ENCODE measurements at regions not wholly inside any gene's neighbourhood (a gene's known extent, or its start where the extent isn't known, plus 50 kb on each side); places are given as distances from the start of the nearest gene placed in this dataset.

DNA sequence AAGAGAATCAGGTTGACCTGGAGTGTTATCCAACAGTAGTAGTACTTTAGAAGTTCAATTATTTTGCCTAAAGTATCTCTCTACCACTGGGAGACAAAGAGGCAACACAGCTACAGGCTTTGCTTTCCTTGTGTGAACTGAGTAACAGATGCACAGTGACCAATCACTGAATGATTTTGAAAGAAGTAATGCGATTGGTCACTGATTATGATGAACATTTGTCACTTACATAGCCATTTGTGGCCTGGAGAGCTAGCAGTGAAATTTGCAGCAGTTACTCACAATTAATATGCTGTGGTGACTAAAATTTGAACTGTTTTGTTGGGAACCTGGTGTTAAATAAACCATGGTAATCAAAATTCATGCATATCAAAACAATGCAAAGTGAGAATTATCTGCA, 508.7 kb upstream of the DIPK2B start:
- CTCF ChIA-PET = no interaction called here
- DNase-seq = no peak
- Mint-ChIP-seq H3K27me3 (no peaks in the 10 kb centered on the region), H3K4me3 (no peak overlapping the region), H3K4me1 (peaks cover 17% of the 10 kb centered on the region), H3K27ac (no peak overlapping the region), H3K9me3 (no peaks in the 10 kb centered on the region), H3K36me3 (no peaks in the 10 kb centered on the region)

DNA sequence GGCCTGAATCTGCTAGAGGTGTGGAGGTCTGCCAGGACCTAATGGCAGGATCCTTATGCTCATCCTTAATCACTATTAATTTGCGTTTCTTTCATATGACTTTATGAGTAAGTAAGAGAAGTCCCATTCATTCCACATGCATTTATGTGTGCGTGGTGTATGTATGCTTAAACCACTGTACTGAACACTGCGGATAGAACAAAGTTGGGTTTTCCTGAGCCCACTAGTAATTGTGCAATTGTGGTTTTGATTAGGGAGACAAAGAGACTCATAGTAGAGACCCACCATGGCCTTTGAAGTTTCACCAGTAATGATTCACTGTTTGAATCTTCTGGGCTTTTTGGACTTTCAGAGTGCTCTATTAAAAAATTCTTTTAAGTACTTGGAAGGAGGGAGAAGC, 498.5 kb upstream of the DIPK2B start:
- H3K27ac Mint-ChIP-seq = no peak overlapping the region
- H3K9me3 Mint-ChIP-seq = peaks cover 2% of the 10 kb centered on the region
- H3K36me3 Mint-ChIP-seq = no peaks in the 10 kb centered on the region
- H3K4me3 Mint-ChIP-seq = no peak overlapping the region
- no peaks in the 10 kb centered on the region for H3K4me1 Mint-ChIP-seq
- no peak for DNase-seq
- CTCF ChIA-PET = no interaction called here
- no peaks in the 10 kb centered on the region for H3K27me3 Mint-ChIP-seq

DNA sequence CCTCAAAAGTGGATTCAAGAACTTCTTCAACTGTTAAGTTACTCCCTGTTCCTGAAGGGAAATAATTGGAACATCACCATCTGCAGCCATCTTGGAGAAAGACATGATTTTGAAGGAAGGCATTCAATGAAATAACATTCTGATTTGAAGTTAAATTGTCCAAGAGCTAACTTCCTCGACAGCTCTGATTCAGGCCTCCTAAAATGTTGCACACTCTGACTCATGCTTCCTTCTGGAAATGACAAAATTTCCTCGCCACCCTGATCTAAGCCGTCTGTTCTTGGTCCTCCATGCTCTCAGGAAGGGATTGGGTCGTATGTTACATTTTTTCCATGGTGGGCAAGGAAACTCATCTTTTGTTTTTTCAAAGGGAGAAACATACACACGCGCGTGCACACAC, 496.9 kb upstream of the DIPK2B start:
- Mint-ChIP-seq H3K9me3 (peaks cover 2% of the 10 kb centered on the region), H3K4me1 (no peaks in the 10 kb centered on the region), H3K27ac (no peak overlapping the region), H3K36me3 (no peaks in the 10 kb centered on the region), H3K27me3 (no peaks in the 10 kb centered on the region), H3K4me3 (no peak overlapping the region)
- no peak for DNase-seq
- CTCF ChIA-PET = no interaction called here

DNA sequence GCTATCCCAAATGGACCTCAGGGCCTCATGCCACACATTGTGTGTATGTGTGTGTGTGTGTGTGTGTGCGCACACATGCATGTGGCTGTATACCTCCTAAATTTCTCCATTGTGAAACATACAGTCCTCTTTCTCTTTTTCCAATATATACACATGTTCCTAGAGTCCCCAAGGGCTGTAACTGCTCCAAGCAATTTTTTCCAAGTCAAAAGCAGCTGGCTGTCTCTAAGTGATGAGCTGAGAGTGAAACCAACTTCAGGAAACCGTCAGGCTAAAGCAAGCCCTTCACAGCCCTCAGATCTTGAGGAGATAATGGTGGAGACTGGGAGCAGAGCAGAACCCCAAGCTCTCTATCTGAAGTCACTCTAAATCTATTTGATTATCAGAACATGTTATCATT, 496.1 kb upstream of the DIPK2B start:
- no peak for DNase-seq
- CTCF ChIA-PET = no interaction called here
- Mint-ChIP-seq H3K36me3 (no peaks in the 10 kb centered on the region), H3K4me3 (no peak overlapping the region), H3K9me3 (peaks cover 2% of the 10 kb centered on the region), H3K27ac (no peak overlapping the region), H3K4me1 (no peaks in the 10 kb centered on the region), H3K27me3 (no peaks in the 10 kb centered on the region)

DNA sequence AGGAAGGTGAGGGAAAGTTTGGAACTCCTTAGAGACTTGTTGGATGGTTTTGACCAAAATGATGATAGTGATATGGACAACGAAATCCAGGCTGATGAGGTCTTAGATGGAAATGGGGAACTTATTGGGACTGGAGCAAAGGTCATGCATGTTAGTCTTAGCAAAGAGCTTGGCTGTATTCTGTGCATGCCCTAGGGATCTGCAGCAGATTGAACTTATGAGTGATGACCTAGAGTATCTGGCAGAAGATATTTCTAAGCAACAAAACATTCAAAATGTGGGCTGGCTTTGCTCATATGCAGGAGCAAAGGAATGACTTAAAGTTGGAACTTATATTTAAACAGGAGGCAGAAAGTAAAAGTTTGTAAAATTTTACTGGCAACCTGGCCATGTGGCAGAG, 489.3 kb upstream of the DIPK2B start:
- Mint-ChIP-seq H3K4me3 (no peak overlapping the region), H3K9me3 (no peaks in the 10 kb centered on the region)

DNA sequence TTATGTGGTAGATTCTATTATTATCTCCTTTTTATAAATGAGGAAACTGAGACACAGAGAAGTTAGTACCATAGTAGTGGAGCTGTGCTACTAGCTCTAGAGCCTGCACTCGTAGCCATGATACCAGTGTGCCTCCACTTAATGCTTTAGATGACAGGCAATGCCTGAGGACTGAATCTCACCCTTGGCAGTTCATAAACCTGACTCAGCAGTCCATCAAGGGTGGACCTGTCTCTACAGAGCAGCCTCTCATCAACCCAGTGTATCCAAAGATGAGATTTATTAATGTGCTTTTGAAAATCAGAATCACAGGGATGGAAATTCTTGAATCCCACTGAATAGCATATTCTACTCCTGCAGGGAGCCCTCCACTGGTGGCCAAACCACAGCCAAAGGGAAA, 483.2 kb upstream of the DIPK2B start:
- DNase-seq = no peak
- Mint-ChIP-seq H3K4me3 (no peak overlapping the region), H3K36me3 (no peaks in the 10 kb centered on the region), H3K27ac (no peak overlapping the region), H3K4me1 (no peaks in the 10 kb centered on the region), H3K9me3 (no peaks in the 10 kb centered on the region), H3K27me3 (no peaks in the 10 kb centered on the region)
- CTCF ChIA-PET = no interaction called here

More for the DNA sequence above, 489.3 kb upstream of the DIPK2B start:
- DNase-seq = no peak
- CTCF ChIA-PET = no interaction called here
- Mint-ChIP-seq H3K36me3 (no peaks in the 10 kb centered on the region), H3K27me3 (peaks cover 7% of the 10 kb centered on the region), H3K4me1 (no peaks in the 10 kb centered on the region), H3K27ac (no peak overlapping the region)

DNA sequence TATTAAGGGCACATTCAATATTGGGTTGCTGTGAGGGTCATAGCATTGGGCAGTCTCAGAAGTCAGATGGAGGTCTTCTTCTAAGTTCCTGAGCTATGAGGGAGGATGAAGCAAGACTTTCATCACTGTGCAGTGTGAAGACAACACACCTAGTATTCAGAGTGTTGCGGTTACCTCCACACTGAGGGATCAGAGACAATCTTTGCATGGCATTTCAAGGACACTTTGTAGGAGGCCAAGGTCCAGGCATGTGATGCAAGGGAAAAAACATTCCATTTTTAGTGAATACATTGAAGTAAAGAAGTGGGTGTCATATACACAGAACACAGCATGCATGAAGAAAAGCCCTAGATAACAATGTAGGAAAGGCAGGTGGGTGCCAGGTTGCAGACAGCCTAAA, 481.2 kb upstream of the DIPK2B start:
- Mint-ChIP-seq H3K4me3 (no peak overlapping the region), H3K36me3 (no peaks in the 10 kb centered on the region), H3K9me3 (no peaks in the 10 kb centered on the region), H3K27me3 (no peaks in the 10 kb centered on the region), H3K27ac (no peak overlapping the region), H3K4me1 (no peaks in the 10 kb centered on the region)
- CTCF ChIA-PET = no interaction called here
- DNase-seq = no peak

DNA sequence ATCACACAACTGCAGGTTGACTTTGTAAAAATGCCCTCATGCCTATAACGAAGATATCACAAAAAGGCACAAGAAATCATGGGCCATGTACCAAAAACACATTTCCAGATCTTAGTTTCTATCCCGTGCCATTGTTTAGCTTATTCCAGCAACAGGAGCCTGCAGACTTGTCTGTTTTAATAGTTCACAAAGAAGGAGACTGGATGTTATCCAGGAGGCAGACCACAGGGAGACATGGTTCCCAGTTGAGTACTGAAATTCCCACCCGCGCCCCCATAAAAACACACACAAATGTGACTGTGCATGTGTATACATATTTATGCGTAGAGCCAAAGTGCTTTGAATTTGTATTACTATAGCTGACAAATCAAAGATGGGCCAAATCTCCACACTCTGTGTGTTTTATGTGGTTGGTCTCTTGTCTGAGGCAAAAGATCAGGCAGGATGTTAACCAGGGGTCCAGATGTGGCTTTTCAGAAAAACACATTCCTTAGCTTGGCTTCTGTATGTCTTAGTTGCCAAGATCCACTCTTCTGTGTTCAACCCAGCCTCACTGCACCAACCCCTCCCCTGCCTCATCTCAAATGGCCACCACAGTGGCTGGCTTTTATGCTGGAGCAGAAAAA, 469.2 kb upstream of the DIPK2B start:
- CTCF ChIA-PET = no interaction called here

DNA sequence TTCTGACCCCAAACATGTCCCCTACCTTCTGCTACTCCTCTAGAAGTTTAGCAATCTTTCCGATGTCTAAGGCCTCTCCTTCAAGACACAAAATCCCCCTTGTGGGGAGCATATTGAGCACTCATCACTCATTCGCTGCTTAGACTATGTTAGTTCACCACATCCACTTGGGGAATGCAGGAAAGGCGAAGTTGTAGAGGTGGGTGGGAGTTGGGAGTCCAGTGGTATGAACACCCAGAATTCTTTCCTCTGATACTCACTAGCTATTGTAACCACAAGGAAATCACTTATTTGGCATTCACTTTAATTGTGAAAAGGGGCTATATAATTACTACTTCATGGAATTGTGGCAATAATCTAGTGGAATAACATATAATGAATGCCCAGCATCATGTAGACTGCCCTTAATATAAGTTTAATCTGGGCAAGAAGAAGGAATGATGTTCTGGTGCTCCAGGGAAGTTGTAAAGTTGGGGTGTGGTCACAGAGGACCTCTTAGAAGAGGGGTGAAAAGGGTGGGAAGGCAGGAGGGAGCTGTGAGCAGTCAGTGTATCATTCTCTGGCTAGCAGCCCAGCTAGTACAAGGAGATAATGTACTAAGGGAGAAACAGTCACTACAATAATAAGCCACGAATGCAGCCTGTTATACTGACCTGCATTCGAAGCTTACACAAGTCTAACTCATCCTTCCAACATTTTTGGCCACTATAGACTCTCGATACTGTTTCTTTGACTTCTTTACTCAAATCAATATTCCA, 468.2 kb upstream of the DIPK2B start:
- Mint-ChIP-seq H3K27me3 (no peaks in the 10 kb centered on the region), H3K4me3 (no peak overlapping the region), H3K4me1 (no peaks in the 10 kb centered on the region), H3K9me3 (no peaks in the 10 kb centered on the region), H3K27ac (no peak overlapping the region), H3K36me3 (no peaks in the 10 kb centered on the region)
- CTCF ChIA-PET = no interaction called here
- DNase-seq = no peak

More for the DNA sequence above, 469.2 kb upstream of the DIPK2B start:
- Mint-ChIP-seq H3K4me1 (no peaks in the 10 kb centered on the region), H3K4me3 (no peak overlapping the region), H3K9me3 (peaks cover under 1% of the 10 kb centered on the region), H3K36me3 (no peaks in the 10 kb centered on the region), H3K27ac (no peak overlapping the region), H3K27me3 (no peaks in the 10 kb centered on the region)
- no peak for DNase-seq

DNA sequence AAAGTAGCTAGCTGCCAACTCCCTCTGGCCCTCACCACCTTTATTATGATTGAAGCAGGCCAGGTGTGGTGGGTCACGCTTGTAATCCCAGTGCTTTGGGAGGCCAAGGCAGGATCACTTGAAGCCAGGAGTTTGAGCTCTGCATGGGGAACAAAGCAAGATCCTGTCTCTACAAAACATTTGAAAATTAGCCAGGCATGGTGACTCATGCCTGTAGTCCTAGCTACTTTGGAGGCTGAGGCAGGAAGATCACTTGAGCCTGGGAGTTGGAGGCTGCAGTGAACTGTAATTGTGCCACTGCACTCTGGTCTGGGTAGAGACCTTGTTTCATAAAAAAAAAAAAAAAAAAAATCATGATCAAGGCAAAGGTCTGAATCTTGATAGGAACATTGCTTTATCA, 467.0 kb upstream of the DIPK2B start:
- Mint-ChIP-seq H3K4me1 (no peaks in the 10 kb centered on the region), H3K27me3 (no peaks in the 10 kb centered on the region), H3K36me3 (no peaks in the 10 kb centered on the region), H3K27ac (no peak overlapping the region), H3K4me3 (no peak overlapping the region), H3K9me3 (no peaks in the 10 kb centered on the region)
- no peak for DNase-seq
- CTCF ChIA-PET = no interaction called here

DNA sequence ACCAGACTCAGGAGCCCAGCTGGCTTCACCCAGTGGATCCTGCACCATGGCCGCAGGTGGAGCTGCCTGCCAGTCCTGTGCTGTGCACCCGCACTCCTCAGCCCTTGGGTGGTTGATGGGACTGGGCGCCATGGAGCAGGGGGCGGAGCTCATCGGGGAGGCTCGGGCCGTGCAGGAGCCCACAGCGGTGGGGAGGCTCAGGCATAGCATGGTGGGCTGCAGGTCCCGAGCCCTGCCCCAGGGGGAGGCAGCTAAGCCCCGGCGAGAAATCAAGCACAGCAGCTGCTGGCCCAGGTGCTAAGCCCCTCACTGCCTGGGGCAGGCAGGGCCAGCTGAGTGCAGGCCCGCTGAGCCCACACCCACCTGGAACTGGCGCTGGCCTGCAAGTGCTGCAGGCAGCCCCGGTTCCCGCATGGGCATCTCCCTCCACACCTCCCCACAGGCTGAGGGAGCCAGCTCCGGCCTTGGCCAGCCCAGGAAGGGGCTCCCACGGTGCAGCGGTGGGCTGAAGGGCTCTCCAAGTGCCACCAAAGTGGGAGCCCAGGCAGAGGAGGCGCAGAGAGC, 464.1 kb upstream of the DIPK2B start:
- Mint-ChIP-seq H3K36me3 (no peaks in the 10 kb centered on the region), H3K4me1 (no peaks in the 10 kb centered on the region), H3K27me3 (no peaks in the 10 kb centered on the region), H3K9me3 (no peaks in the 10 kb centered on the region), H3K4me3 (no peak overlapping the region), H3K27ac (no peak overlapping the region)
- CTCF ChIA-PET = no interaction called here
- DNase-seq = no peak

DNA sequence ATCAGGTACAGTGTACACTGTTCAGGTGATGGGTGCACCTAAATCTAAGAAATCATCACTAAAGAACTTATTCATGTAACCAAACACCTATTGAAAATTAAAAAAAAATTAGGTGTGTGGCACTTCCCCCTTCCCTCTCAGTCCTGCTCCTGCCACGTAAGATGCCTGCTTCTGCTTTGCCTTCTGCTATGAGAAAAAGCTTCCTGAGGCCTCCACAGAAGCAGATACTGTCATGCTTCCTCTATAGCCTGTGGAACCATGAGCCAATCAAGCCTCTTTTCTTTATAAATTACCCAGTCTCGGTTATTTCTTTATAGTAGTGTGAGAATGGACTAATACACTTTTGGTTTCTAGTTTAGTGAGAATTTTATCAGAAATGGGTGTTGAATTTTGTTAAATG, 459.8 kb upstream of the DIPK2B start:
- H3K27ac Mint-ChIP-seq = no peak overlapping the region
- CTCF ChIA-PET = no interaction called here
- H3K9me3 Mint-ChIP-seq = peaks cover 2% of the 10 kb centered on the region
- no peak for DNase-seq
- no peaks in the 10 kb centered on the region for H3K36me3 Mint-ChIP-seq
- no peak overlapping the region for H3K4me3 Mint-ChIP-seq
- H3K4me1 Mint-ChIP-seq = no peaks in the 10 kb centered on the region
- no peaks in the 10 kb centered on the region for H3K27me3 Mint-ChIP-seq

DNA sequence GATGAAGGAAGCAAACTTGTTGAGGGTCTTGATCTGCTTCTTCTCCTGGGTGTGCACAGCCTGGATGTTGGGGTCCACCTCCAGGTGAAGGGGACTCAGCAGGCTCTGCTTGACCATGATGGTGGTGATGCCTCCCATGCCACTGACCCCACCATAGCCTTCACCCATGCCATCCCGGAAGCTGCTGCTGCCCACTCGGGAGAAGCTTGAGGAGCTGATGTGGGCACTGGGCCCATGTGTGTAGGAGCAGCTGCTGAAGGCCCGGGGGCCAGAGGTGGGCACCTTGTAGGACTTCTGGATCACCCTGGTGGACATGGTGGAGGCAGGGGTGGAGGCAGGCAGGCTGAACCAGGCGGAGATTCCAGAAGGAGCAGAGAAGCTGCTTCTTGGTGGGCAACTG, 432.7 kb upstream of the DIPK2B start:
- H3K4me3 Mint-ChIP-seq = no peak overlapping the region
- DNase-seq = no peak
- no peaks in the 10 kb centered on the region for H3K4me1 Mint-ChIP-seq
- H3K27me3 Mint-ChIP-seq = no peaks in the 10 kb centered on the region
- H3K36me3 Mint-ChIP-seq = no peaks in the 10 kb centered on the region
- no peaks in the 10 kb centered on the region for H3K9me3 Mint-ChIP-seq
- CTCF ChIA-PET = no interaction called here
- no peak overlapping the region for H3K27ac Mint-ChIP-seq

DNA sequence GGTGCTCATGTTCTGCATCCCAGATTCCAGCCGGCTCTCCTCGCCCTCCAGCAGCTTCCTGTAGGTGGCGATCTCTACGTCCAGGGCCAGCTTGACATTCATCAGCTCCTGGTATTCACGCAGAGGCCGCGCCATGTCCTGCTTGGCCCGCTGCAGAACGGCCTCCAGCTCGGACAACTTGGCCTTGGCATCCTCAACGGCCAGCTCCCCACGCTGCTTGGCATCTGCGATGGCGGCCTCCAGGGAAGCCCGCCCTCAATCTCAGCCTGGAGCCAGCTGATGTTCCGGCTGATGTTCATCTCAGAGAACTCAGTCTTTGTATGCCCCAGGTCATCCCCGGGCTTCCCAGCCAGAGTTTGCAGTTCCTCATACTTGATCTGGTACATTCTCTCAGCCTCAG, 431.8 kb upstream of the DIPK2B start:
- Mint-ChIP-seq H3K9me3 (no peaks in the 10 kb centered on the region), H3K4me3 (no peak overlapping the region), H3K27me3 (no peaks in the 10 kb centered on the region), H3K36me3 (no peaks in the 10 kb centered on the region), H3K4me1 (no peaks in the 10 kb centered on the region), H3K27ac (no peak overlapping the region)
- no peak for DNase-seq
- CTCF ChIA-PET = no interaction called here

DNA sequence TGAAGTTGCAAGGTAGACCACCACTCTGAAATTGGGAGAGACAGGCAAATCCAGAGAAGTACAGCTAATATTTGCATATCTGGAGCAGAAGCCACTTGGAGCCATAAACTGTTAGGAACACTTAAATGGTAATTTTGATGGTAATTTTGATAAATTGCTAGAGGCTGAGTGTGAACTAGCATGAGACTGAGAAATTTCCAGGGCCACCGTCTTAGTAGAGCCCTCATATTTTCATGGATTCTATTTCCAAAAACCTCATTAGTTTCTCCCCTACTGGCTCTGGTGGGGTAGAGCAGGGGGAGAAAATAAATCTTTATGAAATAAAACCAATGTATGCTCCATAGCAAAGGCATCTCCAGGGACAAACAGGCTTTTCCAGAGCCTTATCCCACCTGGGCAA, 429.4 kb upstream of the DIPK2B start:
- Mint-ChIP-seq H3K27me3 (no peaks in the 10 kb centered on the region), H3K4me1 (no peaks in the 10 kb centered on the region), H3K36me3 (no peaks in the 10 kb centered on the region), H3K27ac (no peak overlapping the region), H3K4me3 (no peak overlapping the region), H3K9me3 (peaks cover 9% of the 10 kb centered on the region)
- no peak for DNase-seq
- CTCF ChIA-PET = no interaction called here

Measured in activated naive CD4-positive, alpha-beta T cell treated with anti-CD3 and anti-CD28 coated beads, Interleukin-2, amount 10 ng/mL, durations not matched to agents 7 days and 5 days (primary cell).